Right renal pelvis (tissue), 4 donors: ENCODE measurements at regions not wholly inside any gene's neighbourhood (a gene's known extent, or its start where the extent isn't known, plus 50 kb on each side); places are given as distances from the start of the nearest gene placed in this dataset.
A peak's percentile ranks its signal among the peaks of the same experiment; 100 is the strongest.

ENCODE experiments used
- DNase-seq, 4 donors: peaks; one replicate each; pipeline ENCODE4 v3.0.0-alpha.2; 2013; ENCODE audit warnings: low read depth in 4 of 4, low spot score in 3 of 4, missing footprints in 1 of 4

DNA sequence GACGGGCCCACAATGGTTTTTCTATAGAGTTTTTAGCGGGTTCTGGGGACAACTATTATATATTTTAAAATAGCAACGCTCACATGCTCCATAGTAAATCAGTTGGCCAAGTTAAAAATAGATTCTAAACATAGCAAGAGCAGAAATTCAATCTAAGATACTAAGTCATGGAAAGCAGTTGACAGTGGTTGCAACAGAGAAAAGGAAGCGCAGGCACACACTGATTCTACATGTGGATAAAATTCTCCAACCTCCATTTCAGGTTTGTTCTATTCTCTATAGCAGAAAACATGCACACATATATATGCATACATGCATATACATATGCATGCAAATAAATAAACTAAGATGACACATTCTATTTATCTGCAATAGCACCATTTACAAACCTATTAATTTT is 89.6 kb upstream of the HNRNPU start:
- no peak for DNase-seq

DNA sequence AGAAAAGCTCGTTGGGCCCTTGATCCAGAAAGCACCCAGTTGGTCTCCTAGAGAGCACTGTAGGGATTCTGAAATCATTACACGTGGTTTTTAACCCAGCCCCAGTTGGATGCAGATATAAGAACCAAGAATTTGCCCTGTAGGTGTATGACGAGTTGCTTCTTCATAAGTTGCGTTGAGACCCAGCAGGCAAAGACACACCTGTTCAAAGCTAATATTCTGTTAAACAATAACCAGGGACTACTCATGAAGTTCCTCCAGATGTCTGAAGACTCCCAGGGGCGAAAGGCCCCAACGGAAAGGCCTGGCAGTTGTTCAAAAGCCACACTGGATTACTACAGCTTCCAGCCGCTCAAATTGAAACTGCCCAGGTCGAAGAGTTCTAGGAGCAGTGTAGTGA is 88.6 kb upstream of the HNRNPU start:
- no peak for DNase-seq

DNA sequence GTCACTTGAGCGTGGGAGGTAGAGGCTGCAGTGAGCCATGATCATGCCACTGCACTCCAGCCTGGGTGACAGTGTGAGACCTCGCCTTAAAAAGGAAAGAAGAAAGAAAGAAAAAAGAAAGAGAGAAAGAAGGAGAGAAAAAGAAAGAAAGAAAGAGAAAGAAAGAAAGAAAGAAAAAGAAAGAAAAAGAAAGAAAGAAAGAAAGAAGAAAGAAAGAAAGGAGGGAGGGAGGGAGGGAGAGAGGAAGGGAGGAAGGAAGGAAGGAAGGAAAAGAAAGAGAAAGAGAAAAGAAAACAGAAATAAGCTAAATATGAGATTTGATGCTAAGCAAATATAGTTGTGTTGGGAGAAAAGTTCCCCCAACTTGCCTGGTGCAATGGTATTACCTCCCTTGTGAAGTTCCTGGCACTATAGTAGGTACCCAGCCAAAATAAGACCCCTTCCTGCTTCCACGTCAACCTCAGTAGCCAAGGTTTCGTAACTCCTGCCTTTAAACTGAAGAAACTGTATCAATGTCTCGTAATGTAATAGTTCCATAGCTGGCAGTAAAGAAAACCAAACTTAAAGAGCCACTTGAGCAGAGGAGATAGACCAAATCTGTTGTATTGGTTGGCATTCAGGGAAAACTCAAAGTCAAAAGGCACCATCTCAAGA is 88.1 kb upstream of the HNRNPU start:
- DNase-seq = no peak

DNA sequence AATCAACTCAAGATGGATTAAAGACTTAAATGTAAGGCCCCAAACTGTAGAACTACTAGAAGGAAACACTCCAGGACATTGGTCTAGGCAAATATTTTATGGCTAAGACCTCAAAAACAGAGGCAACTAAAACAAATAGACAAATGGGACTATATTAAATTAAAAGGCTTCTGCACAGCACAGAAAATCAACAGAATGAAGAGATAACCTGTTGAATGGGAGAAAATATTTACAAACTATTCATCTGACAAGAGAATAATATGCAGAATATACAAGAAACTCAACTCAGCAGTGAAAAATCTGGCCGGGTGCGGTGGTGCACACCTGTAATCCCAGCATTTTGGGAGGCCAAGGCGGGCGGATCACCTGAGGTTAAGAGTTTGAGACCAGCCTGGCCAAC is 84.1 kb upstream of the HNRNPU start:
- no peak for DNase-seq

DNA sequence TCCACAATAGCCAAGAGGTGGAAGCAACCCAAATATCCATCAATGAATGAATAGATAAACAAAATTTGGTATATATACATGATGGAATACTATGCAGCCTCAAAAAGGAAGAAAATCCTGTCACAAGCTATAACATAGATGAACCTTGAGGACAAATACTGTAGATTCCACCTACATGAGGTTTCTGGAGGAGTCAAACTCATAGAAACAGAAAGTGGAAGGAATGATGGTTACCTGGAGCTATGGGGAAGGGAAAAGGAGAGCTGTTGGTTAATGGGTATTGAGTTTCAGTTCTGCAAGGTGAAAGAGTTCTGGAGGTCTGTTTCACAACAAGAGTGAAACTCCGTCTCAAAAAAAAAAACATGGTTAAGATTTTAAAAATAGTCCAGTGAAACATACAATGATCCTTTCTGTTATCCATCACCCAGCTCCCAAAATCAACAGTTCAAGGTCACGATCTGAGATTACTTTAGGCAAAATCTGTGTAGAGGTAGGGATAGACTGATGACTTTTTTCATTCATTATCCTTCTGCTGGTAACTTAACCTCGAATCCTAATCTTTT is 80.8 kb upstream of the HNRNPU start:
- no peak for DNase-seq

DNA sequence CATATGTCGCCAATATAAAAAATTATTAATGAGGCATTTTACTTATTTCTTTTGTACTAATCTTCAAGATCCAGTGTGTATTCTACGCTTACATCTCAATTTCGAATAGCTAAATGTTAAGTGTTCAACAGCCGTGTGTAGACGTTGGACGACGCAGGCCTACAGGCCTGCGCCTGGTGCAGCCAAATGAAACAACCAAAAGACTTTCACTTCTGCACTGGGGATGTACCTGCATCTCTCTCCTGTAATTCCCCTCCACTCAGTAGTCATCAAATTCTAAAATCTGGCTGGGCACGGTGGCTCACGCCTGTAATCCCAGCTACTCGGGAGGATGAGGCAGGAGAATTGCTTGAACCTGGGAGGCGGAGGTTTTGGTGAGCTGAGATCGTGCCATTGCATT is 76.8 kb upstream of the HNRNPU start:
- no peak for DNase-seq

DNA sequence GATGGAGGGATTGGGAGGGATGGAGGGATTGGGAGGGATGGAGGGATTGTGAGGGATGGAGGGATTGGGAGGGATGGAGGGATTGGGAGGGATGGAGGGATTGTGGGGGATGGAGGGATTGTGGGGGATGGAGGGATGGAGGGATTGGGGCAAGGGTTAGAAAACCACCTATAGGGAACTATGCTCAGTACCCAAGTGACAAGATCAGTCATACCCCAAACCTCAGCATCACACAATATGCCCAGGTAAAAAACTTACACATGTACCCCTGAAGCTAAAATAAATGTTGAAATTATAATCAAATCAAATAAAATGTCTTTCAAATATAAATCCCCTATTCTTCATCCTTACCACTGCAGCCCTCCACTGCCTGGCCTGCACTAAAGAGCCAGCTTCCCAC is 72.8 kb upstream of the HNRNPU start:
- no peak for DNase-seq

DNA sequence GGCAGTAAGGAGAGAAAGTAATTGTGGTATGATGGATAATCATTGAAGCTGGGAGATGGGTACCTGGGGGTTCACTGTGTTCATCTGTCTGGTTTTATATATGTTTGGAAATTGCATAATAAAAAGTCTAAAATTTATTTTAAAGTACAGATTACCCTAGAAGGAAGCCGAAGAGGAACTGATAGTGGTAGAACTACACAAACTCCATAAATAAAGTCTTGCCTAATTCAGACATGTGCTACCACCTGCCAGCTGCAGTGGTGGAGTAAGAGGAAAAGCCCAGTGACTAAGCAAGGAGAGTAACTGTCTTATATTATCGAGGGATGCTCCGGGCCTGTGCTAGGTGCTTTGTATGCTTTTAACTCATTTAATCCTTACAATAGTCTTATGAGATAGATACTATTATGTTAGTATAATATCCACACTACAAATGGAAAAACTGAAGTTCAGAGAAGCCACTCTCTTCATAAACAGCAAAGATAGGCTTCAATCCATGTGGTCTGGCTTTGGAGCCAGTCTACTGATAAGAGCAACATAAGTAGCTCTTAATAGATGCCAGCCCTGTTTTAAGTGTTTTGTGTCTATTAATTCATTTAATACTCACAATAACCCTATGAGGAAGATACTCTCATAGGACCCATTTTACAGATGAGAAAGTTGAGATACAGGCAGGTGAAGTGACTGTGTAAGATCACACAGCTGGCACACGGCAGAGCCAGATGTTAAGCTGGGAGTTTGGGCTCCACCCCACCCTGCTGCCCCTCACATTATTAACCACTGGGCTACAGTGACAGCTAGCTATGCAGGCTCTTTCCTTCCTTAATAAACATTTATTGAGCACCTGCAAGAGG is 56.8 kb upstream of the HNRNPU start:
- no peak for DNase-seq

DNA sequence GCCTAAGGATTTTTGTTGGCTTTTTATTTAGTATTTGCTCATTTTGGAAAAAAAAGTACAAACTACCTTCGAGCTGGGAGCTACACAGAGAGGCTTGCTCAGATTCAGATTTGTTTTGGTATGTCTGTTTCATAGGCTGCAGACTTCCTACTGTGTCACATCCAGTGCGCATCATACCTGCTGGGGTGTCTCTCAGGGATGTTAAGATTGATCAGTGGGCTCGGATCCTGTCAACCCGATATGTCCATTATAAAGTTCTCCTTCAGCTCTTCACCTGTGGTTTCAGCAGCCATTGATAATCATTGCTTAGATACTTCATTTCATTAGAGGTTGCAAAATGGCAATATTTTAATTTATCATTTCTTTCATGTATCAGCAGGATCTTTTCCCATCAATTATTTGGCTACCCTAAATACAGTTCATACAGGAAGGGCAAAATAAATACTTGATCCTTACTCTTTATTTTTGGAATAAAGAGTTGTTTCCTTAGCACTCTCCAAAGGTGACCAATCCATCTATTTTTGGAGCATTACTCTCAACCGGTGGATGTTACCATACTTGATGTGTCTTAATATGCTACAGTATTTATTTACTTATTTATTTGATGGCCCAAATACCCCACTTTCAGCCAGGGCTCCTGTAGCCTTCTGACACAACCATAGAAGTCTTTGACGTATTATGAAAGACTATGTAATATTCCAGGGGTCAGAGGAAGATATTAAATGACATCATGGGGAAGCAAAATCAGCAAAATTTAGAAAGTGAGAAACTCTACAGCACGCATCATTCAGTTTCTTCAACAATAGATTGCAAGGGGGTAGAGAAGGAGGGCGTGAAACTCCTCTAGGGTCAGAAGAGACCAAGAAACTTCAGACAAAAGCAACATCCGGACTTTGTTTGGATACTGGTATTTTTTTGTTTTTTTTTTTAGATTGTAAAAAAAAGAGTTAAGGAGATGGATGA is 55.3 kb upstream of the HNRNPU start:
- DNase-seq = no peak

DNA sequence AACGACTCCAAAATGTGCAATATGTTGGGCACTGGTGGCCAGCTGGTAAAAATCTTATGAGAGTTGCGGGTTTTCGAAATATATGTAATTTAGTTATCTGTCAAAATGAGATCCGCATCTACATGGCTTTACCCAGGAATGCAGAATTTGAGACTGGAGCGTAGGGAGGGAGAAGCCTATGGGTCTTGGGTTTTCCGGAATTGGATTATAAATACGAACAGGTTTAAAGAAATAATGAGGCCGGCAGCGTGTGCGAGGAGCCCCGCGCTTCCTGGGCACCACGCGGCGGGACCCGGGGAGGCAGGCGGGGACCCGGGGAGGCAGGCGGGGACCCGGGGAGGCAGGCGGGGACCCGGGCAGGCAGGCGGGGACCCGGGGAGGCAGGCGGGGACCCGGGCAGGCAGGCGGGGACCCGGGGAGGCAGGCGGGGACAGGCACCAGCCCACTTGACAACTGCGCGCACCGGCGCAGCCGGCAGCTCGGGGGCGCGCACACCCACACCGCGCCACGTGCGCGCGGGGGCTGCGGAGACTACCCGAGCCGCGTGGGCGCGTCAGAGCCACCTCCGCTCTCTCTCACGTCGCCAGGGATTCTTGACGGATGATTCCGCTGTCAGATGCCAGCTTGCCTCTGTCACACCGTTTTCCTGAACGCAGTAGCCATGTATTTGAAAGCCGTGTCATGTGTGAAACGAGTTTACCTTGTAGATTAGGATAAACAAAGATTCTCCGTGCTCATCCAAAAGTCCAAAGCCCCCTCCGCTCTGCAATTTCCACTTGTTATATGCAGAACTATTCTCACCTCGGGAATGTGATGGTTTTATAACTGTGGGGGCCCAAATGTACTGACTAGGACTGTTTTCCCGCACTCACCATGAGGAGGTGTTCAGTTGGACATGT is 54.3 kb upstream of the HNRNPU start:
- peak; percentile 27 to 47 (median 33) for DNase-seq

DNA sequence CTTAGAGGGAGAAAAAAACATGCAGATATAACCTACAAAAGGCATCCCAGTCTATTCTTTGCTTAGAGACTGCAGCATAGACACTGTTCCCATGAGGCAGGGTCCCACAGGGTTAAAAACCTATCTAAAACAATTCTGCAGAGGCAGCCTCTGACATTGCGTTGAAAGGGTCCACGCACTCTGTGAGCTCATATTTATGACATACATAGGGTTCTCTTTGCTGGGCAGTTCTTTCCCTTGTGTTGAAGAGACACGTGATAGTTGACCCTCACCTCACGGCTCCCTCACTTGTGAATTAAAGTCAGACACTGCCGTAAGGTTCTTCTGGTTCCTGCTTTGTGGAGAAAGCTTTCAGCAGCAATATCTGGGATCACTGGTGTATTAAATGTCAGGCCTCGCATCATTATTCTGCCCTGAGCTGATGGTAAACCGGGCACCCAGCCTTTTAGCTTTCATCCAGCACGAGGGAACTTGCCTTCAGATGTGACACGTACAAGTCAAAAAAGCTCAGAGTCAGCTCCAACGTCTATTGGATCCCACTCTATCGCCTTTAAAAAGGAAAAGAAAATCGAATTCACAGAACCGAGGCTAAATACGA is 52.8 kb upstream of the HNRNPU start:
- DNase-seq = no peak

DNA sequence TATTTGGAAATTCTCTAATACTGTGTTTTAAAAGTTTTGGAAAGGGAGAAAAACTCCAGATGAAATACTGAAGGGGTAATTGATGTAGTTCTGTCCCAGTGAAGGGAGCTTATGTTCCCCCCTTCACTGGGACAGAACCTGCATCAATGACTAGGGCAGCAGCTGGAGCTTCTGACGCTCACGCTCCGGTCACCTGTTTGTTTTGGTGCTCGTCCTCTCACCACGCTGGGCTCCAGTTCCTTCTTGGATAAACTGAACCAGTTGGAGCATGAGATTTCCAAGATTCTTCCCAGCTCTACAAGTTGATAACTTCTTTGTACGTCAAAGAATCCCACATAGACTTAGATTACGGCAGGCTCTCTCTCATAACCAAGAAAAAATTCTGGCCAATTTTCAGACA is 51.4 kb upstream of the HNRNPU start:
- DNase-seq = no peak

DNA sequence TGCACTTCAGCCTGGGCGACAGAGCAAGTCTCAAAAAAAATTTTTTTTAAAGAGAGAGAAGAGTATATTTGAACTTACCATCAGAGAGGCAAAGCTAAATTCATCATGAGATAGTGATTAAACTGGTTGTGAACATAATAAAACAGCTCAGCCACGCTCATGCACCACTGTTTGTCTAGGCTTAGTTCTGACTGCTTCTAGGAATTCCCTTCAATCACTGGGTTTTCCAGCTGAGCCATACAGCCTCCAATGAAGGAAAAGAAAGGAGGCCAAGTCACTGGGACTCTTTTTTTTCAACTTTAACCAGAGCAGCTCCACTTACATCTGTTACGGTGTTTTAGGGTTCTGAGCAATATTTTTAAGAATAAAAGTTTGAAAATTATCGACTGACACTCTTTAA is 50.4 kb upstream of the HNRNPU start:
- DNase-seq = no peak
